ENCODE measurements at regions not wholly inside any gene's neighbourhood (a gene's known extent, or its start where the extent isn't known, plus 50 kb on each side); places are given as distances from the start of the nearest gene placed in this dataset.
"Not testable (repeated sequence)": the region's sequence is repeated elsewhere in the genome, so short reads cannot be mapped to it uniquely, and the experiment has no call there.

DNA sequence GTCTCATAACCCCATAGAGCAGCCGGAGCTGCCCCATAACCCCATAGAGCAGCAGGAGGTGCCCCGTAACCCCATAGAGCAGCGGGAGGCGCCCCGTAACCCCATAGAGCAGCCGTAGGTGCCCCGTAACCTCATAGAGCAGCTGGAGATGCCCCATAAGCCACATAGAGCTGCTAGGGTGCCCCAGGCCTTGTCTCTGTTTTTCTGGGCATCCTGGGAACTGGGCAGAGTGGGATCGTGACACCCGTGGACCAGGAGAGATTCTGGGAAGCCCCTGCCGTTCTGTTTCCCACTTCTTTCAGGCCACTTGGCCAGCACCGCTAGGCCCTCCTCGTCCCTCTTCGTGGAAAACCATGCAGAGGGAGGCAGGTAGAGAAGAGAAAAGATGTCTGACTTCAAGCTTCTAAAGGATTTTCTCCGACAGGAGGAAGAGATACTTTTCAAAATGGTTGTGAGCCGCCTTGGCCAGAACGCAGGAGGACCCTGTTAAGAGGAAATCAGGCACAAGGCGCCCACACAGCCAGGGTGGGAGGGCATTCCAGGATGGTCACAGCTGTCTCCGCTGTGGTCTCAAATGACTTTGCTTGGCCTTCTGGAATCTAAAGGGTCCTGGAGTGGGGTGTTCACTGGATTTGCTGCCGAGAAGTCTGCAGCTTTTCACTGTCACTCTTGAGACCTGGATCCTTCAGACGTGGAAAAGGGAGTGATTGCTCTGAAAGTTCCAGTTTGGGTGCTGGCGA is 171.8 kb downstream of the NPIPB11 start:
- DNase-seq (ENCODE audit: low spot score) = not testable (repeated sequence)

DNA sequence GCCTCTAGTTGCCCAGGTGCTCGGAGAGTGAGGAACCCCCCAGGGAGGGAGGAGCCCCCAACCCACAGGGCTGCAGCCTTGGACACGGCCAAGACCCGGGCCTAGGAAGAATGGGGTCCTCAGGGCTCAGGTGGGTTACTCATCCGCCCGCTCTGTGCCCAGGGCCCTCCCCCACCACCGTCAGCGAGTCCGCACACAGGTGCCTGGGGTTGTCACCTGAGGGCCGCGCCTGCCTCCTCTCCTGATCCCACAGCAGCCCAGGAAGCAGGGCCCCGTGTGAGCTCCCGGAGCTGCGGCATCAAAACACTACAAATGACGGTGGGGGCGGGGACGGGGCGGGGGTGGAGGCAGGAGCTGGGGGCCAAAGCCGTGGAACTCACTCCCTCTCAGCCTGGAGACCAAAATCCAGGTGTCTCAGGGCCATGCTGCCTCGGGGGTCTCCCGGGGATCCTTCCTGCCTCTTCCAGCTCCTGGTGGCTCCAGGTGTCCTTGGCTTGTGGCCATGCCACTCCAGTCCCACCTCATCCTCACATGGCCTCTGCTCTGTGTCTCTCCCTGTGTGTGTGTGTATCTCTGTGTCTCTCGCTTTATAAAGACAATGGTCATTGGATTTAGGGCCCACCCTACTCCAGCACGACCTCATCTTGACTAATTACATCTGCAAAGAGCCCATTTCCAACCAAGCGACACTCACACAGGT is 172.7 kb downstream of the NPIPB11 start:
- DNase-seq (ENCODE audit: low spot score) = not testable (repeated sequence)

DNA sequence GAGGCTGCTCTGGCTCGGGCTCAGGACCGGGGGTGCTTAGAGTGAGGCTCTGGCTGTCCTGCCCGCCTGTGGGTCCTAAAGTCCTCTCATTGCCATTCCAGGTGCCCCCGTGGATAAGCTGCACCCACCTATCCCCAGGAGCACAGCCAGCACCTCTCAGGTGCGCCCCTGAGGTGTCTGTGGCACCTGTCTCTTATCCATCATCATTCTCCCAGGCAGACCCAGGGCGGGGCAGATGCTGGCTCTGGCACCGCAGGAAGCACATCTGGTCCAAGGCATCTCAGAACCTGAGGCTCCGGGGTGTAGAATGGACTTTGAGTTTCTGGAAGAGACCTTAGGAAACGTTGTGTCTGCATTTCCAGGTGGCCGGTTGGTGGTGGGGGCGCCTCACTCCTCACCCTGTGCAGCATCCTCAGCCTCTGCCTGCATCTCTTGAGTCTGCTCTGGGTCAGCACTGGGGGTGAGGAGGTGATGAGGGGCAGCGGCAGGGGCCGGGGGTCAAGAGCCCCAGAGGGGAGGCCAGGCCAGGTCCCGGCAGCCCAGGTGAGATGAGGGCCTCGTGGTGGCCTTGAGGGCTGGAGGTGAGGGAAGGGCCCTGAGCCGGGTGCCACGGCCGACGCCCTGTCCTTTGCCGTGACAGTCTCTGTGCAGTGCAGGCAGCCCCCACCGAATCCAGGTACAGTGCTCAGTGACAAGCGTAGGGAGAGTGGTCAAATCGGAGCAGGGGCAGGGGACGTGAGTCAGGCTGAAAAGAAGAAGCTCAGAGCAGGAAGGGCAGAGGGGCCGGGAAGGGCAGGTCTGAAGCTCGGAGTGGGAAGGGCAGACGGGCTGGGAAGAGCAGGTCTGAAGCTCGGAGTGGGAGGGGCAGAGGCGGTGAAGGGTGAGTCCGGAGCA is 173.5 kb downstream of the NPIPB11 start:
- no peak for DNase-seq (ENCODE audit: low spot score)

DNA sequence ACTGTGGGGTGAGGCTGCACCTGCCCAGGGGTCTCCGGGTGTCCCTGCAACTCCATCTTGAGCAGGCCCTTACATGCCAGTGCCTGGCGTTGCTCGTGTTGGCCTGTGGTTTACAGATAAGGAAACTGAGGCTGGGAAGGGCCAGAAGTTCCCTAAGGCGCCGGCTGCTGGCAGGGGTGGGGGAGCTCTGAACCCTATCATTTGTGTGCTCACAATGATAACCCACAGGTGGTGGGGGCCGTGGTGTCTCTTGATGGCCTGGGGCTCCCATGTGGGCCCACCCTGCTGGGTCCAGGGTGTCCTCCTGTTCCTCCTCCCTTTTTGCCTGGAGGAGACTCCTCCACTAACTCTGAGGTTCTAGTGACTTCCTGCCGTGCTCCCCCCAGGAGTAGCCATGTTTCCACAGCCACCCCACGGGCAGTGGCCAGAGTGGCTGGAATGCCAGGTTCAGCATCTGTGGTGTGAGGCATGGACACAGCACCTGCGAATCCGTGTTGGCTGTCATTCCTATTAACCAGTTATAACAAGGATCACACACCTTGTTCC is 174.3 kb downstream of the NPIPB11 start:
- not testable (repeated sequence) for DNase-seq (ENCODE audit: low spot score)

DNA sequence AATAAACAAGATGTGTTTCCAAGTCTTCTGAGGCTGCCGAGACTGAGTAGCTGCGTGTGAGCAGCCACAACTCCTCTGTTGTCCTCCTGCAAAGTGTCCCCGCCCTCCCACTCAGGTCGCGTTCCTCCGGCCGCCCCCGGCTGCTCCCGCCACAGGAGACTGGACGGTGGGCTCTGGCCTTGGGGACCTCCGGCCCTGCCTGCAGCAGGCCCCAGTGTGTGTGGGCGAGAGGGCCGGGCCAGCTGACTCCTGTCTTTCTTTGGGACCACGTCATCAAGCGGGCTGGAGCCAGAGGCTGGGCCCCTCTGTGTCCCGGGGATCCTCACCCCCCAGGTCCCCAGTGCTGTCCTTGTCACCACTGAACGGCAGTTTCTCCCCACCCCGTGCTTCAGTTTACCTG is 175.3 kb downstream of the NPIPB11 start:
- DNase-seq (ENCODE audit: low spot score) = no peak

DNA sequence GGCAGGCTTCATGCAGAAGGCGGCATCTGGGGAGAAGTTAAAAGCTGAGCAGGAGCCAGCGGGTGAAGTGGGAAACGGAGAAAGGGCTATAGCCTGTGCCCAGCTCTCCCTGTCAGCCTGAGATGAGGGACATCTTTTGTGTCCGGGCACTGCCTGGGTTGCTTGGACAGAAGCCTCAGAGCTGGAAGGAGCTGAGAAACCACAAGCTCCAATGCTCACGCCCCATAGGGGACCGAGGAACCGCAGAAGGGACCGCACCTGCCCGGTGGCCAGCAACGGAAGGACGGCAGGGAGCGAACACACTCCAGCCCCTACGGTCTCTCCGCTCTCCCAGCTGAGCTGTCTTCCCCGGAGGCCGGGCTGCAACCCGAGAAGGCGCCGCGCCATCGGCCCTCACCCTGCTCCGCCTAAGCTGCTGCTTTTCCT is 175.8 kb downstream of the NPIPB11 start:
- no peak for DNase-seq (ENCODE audit: low spot score)

DNA sequence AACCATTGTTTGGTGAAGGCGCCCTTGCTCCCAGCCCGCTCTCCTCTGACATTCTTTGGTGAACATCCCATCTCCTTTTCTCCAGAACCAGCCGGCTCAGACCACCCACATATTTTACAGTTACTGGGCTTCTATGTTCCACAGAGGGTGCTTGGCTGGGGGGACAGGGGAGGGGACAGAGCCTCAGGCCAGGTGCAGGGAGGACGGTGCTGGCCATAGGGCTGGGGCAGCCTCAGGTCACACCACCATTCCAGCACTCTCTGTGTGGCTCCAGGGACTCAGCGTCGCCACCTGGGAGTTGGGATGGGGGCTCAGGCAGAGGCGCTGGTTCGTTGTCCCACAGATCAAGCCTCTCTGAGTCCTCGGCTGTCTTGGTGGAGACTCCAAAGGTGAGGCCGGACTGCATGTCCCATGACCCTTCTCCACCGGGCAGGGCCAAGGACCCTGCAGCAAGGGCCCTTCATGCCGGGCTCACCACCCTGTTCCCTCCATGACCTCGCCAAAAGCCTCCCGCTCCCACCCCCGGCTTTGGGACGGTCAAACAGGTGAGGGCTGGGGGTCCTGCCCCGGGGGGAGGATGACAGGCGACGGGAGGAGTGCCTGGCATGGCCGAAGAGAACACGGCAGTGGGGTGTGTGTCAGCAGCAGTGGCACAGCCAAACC is 176.4 kb downstream of the NPIPB11 start:
- not testable (repeated sequence) for DNase-seq (ENCODE audit: low spot score)

DNA sequence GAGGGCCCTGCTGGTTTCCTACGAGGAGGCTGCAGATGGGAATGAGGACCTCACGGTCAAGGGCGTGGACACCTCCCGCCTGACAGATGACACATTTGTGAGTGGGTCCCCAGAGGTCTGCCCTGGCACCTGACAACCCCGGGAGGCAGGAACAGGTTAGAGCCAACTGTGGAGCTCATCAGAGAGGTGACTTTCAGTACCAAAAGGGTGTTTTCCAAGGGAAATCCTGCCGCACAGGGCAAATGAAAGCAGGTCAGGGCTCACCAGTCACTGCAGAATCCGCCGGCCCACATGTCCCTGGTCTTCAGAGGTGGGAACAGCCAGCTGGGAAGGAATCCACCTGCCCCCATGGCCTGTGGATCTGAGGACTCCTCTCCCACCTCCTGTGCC is 176.9 kb downstream of the NPIPB11 start:
- DNase-seq (ENCODE audit: low spot score) = not testable (repeated sequence)

DNA sequence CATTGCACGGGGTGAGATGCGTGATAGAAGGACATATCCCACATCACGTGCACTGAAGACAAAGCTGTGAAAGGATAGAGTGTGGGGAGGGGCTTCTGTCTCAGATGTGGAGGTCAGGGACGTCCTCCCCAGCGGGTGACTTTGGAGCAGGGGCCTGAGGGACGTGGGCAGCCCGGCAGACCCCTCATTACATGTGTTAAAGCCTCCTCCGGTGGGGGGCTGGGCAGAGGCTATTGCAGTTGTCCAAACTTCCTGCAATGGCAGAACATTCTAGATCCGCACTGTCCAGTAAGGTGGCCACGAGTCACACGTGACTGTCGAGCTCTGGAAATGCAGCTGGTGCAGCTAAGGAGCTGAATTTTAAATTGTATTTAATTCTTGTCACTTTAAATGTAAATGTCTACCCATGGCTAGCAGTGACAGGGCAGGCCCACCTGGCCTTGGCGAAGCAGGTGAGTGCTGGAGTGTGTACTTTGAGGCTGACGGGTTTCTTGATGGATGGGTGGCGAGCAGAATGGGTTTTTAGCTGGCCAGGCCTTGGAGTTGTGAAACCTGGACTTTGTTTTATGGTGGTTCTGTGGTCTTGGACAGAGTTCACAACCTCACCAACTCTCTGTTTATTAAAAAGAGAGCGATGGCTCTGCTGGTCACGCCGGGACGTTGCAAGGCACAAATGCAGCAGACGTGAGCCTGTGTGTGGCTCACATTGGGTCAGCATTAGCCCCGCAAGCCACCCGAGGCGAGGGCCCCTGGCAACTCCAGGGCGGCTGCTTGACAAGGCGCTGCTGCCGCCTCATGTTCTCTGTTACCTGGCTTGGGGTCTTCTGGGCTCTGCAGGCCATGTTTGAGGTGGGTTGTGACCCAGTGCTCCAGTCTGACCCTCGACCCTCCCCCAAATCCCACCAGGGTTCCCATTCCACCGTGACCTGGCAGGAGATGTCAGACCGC is 177.6 kb downstream of the NPIPB11 start:
- not testable (repeated sequence) for DNase-seq (ENCODE audit: low spot score)

DNA sequence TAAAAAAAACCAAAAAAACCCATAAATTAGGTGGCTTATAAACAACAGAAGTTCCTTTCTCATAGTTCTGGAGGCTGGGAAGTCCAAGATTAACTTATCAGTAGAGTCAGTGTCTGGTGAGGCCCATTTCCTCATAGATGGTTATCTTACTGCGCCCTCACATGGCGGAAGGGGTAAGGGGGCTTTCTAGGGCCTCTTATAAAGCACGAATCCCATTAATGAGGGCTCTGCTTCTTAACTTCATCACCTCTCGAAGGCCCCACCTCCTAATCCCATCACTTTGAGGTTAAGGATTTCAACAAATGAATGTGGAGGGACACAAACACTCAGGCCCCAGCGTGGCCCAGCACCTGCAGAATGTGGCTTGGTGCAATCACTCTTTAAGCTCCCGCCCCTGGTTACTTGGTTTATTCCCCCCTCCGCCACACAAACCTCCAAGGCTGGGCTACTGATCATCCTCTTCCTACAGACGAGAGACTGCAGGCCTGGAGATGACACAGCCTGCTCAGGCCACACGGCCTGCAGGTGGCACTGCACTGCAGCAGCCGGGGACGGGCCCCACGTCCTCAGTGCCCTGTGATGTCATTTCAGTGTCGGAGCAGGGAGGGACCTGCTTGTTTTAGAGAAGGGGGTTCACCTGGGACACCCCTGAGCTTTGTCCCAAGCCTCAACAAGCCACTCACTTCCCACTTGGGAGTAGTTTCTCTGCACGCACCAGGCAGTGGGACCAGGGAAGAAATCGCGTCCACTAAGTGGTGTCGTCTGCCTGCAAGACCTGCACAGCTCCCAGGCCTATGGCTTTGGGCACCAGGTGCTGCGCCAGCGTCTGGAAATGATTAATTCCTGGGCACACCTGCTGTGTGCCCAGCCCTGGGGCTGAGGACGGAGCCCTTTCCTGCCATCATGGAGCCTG is 178.5 kb downstream of the NPIPB11 start:
- peak; percentile 55 for DNase-seq (ENCODE audit: low spot score)

DNA sequence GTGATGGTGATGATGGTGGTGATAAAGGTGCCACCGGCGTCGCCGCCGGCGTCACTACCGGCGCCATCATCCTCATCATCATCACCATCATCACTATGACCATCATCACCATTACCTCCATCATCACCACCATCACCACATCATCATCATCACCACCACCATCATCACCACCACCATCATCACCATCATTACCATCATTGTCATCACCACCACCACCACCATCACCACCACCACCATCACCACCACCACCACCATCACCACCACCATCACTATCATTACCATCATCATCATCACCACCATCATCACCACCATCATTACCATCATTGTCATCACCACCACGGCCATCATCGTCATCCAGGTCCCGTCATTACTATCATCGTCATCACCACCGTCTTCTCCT is 179.7 kb downstream of the NPIPB11 start:
- DNase-seq (ENCODE audit: low spot score) = no peak

DNA sequence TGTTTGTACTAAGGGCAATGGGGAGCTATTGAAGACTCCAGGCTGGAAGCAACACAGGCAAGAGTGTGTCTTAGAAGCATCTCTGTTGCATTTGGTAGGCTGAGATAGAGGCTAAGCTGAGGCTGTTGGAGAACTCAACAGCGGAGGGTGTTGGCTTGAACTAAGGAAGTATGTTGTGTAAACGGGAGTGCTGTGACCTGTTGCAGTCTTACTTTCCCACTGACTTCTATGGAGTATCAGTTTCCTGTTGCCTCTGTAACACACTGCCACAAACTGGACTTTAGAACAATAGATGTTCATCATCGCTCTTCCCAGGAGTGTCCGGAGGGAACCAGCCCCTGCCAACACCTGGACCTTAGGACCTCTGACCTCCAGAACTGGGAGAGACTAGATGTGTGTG is 181.8 kb downstream of the NPIPB11 start:
- DNase-seq (ENCODE audit: low spot score) = not testable (repeated sequence)

DNA sequence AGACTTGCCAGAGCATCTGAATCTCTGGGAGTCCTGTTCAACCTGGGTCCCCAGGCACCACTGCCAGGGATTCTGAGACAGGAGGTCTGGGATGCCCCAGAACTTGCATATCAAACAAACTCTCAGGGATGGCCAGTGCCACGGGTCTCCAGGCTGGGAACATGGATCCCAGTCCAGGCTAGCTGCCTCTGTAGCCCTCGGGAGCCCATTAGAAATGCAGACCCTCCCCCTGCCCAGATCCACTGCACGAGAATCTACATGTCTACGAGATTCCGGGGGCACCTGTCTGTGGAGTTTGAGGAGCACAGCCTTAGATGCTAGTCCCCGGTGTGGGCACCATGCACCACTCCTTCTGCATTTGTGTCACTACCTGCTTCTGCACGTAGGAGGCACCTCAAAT is 183.9 kb downstream of the NPIPB11 start:
- not testable (repeated sequence) for DNase-seq (ENCODE audit: low spot score)

DNA sequence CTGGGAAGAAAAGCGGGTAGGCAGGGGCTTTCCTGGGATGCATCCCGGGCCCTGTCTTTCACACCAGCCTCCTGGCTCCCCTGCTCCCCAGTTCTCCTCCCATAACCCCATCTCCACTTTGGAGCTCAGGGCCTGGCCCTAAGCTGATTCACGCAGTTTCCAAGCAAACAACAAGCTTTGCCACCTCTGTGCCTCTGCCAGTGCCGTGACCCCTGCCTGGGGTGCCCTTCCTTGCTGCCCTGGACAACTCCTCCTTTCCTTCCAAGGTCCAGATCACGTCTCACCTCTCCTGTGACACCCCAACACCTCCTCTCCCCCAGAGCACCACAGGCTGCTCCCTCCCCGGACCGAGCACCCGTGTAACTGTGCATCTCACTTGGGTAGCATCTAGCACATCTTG is 184.5 kb downstream of the NPIPB11 start:
- not testable (repeated sequence) for DNase-seq (ENCODE audit: low spot score)

DNA sequence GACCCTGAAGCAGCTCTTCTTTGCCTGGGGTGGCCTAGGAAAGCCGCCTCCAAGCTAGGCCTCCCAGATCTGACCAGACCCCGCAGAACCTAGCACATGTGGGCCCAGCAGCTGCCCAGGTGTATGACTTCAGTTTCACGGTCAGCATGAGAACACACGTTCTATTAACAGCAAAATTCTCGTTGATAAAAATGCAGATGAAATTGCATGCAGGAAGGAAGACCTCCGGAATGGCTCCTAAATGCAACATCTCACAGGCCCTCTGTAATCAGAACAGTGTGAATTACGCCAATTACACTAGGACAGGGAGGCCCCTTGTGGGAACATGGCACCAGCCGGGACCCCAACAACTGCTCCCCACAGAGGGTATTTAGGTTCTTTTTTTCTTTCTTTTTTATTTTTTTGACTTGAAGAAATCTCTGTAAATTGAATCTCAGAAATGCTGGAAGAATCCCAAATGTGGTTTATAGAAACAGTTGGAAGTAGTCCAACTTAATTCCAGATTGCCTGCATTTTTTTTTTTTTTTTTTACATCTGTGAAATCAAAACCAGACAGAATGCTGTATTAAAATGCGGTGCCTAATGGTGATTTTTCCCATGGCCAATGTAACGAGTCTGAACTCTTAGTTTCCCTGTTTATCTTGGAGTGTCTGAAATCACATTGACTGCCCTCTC is 185.1 kb downstream of the NPIPB11 start:
- DNase-seq (ENCODE audit: low spot score) = not testable (repeated sequence)

DNA sequence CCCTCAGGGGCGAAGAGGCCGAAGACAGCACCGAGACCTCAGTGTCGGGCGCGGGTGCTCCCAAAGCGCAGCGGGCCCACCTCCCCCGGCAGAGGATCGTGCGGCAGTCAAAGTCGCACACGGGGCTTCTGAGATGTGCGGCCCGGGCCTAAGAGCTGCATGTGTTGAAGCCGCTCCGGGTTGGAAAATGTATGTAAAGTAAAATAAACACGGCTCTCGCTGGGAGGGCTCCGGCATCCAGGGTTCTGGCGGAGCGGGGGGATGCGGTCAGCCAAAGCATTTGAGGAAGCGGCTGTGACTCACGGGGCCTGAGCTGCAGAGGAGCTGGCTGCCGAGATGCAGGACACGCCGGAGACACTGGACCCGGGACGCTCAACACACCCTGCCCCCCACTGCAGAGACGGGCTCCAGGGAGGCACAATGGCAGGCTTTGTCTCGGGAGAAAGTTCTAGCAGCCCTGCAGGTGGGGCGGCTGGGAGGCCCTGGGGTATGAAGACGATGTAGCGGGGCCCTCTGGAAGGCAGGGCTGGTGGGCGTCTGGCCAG is 185.8 kb downstream of the NPIPB11 start:
- not testable (repeated sequence) for DNase-seq (ENCODE audit: low spot score)

DNA sequence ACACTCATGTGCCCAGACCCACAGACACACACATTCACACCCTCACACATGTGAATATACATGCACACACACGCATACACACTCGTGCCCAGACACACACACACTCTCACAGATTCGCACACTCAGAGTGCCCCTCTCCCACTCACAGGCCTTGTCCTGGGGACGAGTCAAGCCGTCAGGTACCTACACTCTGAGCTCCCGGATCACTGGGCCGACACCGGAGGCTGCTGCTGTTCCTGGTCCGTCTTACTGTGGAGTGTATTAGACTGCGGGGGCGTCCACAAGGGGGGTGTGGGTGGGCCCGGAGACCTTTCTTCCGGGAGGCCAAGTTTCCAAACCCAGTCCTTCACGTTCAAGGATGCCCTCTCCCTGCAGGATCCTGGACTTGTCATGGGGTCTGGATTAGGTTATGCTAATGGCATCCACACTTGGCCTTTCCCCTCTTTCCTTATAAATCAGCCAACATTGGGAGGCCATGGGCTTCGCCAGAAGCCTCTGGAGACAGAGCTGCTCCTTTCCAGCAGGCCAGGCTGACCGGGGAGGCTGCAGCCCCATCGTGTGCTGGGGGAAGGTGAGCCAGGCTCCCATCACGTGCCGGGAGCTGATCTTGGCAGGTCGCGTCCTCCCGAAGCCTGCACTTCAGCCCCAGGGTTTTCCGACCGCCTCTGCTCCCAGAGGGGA is 186.4 kb downstream of the NPIPB11 start:
- not testable (repeated sequence) for DNase-seq (ENCODE audit: low spot score)

DNA sequence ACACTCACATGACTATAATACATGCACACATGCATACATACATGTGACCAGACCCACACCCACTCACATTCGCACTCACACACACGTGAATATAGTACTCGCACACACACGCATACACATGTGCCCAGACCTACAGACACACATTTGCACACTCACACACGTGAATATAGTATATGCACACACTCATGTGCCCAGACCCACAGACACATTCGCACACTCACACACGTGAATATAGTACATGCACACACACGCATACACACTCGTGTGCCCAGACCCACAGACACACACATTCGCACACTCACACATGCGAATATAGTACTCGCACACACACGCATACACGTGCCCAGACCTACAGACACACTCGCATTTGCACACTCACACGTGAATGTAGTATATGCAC is 186.9 kb downstream of the NPIPB11 start:
- not testable (repeated sequence) for DNase-seq (ENCODE audit: low spot score)

Measured in CD4-positive, alpha-beta T cell treated with Interleukin-2 at 100 ng/mL for 4 hours (primary cell).